Renal cortical epithelial cell (primary cell): ENCODE measurements at regions not wholly inside any gene's neighbourhood (a gene's known extent, or its start where the extent isn't known, plus 50 kb on each side); places are given as distances from the start of the nearest gene placed in this dataset.

Experiments
- DNase-seq: peaks from one replicate; pipeline ENCODE4 v3.0.0-alpha.2; 2011; ENCODE audit warnings: low read depth

GRCh38 chr7:156127166-156128134 is 315.2 kb upstream of the SHH start:
- DNase-seq = peak; percentile 3

GRCh38 chr7:156125841-156126730 is 313.8 kb upstream of the SHH start:
- DNase-seq = no peak

DNA sequence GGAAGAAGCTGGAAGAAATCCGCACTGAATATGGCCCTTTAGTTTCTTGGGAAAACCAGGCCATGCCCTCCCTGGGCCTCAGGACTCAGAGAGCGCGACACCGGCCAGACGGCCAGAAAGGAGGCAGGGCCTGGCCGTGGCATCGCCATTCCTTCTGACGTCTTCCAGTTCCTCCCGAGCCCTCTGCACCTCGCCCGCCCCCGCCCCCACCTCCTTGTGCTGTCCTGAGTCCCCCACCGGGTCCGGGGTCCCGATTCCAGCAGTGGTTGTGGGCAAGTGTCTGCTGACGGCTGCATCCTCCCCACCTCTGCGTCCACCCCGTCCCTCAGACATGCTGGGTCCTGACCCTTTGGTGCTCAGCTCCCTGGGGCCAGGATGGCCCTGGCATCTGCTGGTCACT is 312.1 kb upstream of the SHH start:
- no peak for DNase-seq

GRCh38 chr7:156123362-156123761 is 311.1 kb upstream of the SHH start:
- DNase-seq = no peak

DNA sequence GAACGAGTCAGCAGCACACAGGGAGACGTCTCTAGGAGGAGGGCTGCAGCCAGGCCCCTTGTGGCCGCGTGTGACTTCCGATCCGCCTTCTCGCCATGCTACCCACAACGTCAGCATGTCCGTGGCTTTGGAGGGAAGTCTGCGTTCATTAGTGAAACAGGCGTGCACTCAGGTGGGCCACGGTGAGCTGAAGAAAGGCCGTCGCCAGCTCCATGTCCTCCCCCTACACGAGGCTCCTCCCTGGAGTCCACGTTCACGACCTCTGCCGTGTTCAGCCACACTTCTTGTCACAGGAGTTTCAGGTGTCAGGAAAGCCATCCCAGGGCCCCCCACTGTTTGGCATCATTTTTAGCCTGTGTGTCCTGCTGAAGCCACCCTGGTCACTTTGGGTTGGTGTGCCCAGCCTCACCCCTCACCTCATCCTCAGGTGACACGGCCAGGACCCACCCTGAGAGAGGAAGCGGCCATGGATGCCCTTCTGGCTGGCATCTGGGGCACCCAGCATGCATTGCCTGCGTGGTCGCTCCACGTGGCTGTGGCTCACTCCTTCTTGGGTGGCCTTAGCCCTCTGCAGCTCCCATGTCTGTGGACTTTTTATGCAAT is 310.6 kb upstream of the SHH start:
- no peak for DNase-seq

- no peak for DNase-seq
Observed at GRCh38 chr7:156121956-156122355, 309.7 kb upstream of the SHH start.

DNA sequence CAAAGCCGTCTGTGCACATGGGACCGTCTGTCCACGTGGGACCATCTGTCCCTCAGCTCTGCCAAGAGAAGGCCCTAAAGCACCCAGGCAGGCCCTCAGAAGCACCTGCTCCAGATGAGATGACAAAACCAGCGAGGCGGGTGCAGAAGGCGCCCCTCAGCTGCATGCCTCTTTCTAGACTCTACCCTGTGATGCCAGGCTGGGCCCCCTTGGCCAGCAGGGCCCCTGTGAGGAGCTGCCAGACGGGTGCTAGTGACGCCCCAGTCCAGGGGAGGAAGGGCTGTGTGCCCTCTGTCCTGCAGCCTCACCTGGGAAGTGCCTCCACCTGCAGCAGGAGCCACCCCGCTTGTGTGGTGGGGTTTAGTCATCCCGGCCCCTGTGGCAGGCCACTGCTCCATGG is 309.2 kb upstream of the SHH start:
- no peak for DNase-seq

DNA sequence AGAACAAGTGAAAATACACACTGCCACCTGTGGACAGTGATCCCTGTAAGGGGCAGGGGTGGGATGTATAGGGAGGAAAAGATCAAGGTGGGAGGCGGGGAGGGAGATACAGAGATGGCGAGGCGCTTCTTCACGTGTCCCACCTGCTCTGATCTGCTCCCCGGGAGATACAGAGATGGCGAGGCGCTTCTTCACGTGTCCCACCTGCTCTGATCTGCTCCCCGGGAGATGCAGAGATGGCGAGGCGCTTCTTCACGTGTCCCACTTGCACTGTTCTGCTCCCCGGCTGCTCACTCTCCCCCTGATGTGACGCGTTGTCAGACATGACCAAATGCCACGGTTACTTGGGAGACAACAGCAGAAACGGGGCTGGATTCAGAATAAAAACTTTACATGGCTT is 308.3 kb upstream of the SHH start:
- DNase-seq = no peak

DNA sequence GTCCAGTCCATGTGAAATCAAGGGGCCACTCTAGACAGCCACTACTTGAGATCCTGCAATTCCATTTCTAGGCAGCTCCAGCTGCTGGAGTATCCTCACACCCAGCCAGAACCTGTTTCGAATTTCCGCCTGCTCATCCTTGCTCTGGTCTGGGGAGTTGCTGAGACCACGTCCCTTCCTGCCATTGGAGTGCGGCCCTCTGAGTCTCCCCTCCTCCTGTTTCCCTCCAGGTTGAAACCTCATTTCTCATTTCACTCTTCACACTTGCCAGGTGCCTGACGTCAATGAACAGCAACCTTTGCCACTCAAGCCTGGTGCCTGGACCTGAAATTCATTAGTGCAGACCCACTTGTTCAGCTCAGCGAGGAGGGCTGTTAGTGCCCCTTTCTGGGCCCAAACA is 307.5 kb upstream of the SHH start:
- DNase-seq = no peak

DNA sequence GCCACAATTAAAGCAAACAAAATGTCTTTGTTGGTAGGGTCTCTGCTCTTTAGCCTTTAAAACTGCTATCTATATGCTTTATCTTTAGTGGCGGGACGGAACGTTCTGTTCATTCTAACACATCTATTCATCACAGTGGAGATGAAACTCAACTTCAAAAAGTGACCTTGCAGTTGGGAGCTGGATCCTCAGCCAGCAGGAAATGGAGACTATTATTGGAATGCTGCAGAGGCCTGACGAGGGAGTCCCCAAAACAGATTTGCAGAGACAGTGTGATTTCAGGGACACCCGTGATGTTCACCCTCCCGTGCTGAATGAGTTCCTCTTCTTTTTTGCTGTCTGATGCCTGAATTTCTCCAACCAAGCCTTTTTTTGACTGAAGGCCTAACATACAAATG is 306.0 kb upstream of the SHH start:
- DNase-seq = no peak

GRCh38 chr7:156117542-156118247 is 305.4 kb upstream of the SHH start:
- DNase-seq = no peak

DNA sequence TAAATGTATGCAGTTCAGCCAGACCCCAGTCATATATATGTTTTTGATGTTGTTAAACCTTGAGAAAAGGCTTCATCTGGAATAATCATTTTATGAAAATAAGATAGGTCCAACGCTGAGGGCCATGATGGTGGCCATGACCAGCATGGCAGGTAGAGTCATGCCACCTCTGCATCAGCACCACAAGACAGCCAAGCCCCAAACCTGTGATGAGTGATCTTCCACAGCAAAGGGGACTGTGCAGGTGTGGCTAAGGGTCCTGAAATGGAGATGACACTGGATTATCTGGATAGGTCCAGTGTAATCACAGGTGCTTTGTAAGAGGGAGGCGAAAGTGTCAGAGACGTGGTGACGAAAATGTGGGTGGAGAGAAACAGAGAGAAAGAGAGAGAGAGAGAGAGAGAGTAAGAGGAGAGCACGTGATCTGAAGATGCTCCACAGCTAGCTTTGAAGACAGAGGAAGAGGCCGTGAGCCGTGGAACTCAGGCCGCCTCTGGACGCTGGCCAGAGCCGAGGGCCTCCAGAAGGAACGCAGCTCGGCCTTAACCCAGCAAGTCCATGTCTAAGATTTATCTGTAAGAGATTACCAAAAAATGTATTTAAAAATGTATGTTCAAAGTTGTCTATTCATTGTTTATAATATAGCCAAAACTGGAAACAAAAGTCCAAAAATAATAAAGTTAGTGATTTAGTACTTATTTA is 304.4 kb upstream of the SHH start:
- no peak for DNase-seq

GRCh38 chr7:156115582-156115981 is 303.3 kb upstream of the SHH start:
- no peak for DNase-seq

GRCh38 chr7:156113731-156114130 is 301.5 kb upstream of the SHH start:
- DNase-seq = peak; percentile 23

DNA sequence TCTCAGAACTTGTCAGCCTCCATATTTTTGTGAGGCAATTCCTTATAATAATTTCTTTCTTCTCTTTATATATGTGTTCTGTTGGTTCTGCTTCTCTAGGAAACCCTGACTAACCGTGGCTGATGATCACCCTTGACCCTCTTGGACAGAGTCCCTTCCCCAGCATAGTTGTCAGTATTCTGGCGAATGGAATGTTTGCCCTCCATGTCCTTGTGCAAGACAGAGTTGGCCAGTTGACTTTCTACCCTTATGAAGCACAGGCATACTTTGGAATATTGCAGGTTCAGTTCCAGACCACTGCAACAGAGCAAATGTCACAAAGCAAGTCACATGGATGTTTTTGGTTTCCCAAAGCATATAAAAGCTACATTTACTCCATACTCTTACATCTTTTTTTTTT is 297.7 kb upstream of the SHH start:
- no peak for DNase-seq

DNA sequence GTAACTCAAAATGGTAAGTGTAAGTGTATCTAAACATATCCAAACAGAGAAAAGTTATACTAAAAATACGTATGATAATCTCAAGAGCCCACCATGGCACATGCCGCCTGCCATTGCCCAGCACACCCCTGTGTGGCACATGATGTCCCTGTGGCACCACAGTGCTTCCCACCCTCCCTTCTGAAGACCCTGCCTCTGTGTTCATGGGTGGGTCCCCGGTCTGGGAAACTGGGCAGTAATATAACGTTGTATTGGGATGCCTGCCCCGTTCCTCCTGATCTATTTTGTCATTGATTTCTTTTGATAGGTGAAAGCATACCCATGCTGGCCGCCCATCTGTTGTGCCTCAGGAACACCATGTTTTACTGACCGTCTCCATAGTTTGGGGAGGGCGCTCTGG is 296.8 kb upstream of the SHH start:
- DNase-seq = no peak

- DNase-seq = no peak
Observed at GRCh38 chr7:156107957-156108356, 295.7 kb upstream of the SHH start.

DNA sequence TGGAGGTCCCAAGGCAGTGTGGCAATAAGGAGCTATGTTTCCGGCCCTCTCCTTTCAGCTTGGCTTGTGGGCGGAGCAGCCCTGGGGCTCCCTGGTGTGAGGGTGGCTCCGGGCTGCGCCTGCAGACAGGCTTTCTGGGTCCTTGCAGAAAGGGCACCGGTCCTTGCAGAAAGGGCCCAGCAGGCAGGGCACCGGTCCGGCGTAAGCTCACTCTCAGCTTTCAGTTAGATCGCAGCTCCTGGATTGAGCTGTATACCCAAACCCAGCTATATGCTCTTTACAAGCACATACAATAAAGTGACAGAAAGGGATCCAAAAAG is 293.8 kb upstream of the SHH start:
- no peak for DNase-seq

DNA sequence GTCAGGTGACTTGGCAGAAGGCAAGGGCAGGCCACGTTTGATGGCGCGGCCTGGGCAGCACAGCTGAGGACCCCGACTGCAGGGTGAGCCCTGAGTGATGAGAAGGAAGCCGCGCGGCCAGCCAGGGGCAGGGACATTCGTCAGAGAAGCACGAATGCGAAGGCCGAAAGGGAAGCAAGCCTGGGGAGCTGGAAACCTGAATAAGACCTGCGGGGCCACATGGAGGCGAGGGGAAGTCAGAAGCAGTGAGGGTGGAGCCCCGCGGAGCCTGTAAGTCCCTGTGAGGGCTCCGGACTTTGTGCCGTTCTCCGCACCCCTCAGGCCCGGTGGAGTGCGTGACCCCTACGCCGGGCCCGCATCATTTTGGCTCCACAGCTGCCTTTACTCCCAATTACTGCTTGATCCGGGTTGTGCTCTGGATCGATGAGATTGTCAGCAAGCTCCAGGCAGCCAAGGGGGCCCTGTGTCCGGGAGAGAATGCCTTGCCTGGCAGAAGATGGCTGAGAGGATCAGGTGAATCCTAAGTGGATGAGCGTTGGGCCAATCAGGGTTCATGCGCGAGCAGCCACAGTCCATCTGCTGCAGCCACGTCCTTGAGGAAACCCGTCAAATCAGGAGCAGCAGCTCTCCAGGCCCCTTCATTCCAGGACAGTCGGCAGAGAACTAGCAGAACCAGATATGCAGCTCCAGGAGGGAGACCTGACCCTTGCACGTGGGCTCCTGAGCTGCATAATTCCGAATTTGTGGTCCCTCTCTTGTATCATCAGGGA is 293.3 kb upstream of the SHH start:
- DNase-seq = no peak

- no peak for DNase-seq
Observed at GRCh38 chr7:156104501-156105336, 292.5 kb upstream of the SHH start.
